ENCODE measurements at regions not wholly inside any gene's neighbourhood (a gene's known extent, or its start where the extent isn't known, plus 50 kb on each side); places are given as distances from the start of the nearest gene placed in this dataset.
"Not testable (repeated sequence)": the region's sequence is repeated elsewhere in the genome, so short reads cannot be mapped to it uniquely, and the experiment has no call there.

- peak; percentile 53 for DNase-seq
Observed at GRCh38 chr1:244271691-244272308, 179.9 kb downstream of the ADSS2 start.

DNA sequence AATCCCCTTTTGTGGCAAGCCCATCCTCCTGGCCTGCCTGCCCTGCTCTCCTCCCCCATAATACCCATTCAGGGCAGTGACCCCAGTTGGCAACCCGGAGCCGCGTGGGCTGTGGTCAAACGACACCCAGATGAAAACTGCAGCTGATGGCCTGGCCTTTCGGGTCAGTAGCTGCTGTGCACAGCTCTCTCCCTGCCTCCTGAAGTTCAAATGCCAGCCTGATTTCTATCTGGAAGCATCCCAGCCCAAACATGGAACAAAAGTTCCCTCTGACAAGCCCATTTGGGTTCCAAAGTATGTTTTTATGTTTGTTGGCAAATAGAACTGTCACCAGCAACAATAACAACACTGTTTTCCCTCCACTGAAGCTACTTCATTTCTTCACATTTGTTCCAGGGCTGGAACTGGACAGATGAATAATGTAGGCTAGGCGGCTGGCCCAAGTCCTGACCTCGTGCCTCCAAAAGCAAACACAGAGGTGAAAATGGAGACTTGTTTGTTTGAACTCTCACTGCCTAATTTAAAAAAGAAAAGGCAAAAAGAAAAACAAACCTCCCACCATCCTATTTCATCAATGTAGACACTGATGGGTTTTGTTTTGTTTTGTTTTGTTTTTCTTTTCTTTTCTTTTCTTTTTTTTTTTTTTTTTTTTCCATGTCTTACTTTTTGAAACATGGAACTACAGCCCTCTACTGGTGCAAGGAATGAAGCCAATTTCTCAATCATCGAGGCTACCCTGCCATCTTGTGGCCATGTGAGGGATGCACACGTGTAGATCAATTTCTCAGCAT, 179.0 kb downstream of the ADSS2 start:
- DNase-seq = peak; percentile 91

DNA sequence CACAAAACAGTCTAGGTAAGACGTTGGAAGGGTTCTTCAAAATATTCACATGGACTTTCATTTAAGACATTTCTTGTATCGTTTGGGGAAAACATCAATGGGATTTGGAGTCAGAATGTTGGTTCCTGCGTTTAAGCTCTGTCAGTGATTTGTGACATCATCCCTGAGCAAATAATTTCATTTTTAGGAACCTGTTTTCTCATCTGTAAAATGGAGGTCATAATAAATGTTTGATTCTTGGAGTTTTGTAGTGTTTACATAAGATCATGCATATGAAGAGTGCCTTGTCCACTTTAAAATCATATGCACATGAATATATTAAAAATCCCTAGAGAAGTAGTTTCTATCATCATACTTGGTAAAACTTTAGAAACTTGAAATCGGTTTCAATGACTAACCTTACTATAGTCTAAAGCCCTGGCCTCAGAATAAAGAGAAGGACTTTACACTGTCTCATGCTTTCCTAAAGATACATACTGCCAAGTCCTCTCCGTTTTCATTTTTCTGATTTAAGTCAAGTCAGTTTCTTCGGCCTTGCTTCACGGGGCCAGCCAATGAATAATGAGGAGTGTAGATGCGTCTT, 178.4 kb downstream of the ADSS2 start:
- DNase-seq = no peak

DNA sequence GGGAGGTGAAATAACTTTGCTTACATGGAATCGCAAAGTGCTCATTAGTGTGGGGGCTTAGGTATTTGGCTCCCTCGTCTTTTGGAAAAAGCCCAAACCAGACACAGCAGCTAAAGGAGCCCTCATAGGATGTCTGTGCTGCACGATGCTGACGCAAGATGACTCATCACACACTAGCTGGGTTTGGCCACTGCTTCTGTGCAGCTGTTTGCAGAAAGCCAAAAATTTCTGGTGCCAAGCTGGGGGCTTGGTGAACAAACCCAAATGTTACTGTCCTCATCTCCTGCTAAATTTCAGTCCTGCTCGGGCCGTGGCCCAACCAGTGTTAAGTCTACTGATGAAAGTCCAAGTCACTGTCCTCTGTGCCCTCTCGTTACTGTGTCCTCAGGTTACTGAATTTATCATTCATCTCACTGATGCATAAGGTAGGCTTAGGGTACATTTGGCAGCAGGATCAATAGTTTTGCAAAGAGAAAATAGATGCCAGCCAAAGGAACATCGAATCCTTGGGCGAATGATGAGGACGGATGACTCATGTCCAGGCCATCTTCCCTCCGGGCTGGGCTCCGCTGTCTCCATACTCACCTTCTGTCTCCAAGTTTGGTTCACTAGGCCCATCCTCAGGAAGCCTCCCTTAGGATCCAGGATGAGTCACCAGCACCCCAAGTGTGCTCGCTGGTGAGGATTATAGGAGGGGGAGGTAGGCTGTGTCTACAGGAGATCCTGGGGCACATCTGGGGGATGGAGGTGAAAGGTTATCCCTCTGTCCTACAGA, 177.7 kb downstream of the ADSS2 start:
- no peak for DNase-seq

GRCh38 chr1:244276646-244277045, 175.1 kb downstream of the ADSS2 start:
- peak; percentile 18 for DNase-seq

DNA sequence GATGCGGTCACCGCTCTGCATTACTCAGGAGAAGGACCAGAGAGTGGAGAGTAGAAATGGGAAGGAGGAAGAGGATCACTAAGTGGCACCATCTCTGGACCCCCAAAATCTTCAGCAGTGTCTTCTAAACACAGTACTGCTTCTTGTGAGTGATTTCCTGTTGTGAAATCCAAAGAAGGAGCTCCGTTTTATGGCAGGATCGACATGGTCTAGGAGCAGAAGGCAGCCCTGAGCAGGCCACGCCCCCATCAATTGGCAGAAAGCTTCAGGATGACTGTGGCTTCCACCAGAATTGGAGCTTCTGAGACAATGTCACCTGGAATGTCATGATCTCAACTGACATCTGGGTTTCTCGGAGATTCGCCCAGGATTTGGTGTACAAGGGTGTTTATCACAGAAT, 171.5 kb downstream of the ADSS2 start:
- no peak for DNase-seq

- DNase-seq = no peak
Observed at GRCh38 chr1:244280859-244281258, 170.8 kb downstream of the ADSS2 start.

DNA sequence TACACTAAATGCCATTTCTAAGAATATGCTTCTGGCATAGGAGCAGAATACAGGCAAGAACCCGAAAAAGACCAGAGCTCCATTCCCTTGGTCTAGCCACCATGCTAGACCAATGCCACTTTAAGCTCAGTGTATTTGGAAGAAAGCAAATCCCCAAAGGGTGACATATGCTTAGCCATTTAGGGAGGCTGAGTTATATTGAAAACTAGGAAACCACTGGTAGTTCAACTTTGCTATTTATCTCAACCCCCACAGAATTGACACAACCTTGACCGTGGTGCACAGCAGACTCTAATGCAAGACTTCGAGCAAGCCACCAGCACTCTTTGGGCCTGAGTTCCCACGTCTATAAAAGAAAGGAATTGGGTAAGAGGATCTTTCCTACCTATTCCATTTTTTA, 167.9 kb downstream of the ADSS2 start:
- DNase-seq = no peak

DNA sequence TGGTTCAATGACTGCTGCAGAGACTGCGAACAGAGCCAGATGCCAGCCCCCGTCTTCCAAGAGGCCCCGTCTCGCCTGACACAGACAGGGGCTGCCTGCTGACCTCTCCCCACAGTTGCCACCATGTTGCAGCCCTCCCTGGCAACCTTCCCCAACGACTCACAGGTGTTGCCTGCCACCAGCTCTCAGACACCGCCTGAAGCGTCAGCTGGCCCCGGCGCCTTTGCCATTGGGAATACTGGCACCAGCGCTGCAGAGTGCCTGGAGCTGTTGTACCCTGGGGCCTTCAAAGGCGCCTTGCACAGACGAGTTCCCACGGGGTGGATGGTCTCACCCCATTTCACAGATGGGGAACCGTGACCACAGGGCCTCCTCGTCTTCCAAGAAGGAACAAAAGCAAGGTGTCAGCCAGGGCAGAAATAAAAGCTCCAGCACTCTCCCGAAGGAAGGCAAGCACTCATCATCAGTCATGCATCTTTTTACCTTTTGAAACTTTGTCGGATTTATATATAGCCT, 167.0 kb downstream of the ADSS2 start:
- no peak for DNase-seq

DNA sequence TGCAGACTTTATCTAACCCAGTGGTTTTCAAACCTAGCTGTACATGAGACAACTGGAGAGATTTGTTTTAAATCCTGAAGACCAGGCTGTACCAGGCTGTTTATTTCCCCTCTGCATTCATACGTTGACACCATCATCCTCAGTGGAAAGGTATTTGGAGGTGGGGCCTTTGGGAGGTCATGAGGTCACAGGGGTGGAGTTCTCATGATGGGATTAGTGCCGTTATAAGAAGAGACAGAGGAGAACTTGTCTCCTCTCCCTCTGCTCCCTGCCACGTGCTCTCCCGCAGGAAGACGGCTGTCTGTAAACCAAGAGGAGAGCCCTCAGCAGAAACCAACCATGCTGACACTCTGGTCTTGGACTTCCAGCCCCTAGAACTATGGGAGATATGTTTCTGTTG, 165.4 kb downstream of the ADSS2 start:
- DNase-seq = no peak

DNA sequence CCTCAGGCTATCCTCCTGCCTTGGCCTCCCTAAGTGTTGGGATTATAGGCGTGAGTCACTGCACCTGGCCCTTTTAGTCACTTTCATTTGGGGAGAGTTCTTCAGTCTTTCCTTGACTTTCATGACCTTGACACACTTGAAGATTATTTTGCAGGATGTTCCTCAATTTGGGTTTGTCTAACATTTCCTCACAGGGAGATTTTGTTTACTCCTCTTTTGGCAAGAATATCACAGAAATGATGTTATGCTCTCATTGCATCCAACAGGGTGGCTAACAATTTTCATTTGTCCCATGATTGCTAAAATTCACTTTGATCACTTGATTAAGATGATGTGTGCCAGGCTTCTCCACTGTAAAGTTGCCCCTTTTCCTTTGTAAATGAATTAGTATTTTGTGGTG, 164.0 kb downstream of the ADSS2 start:
- no peak for DNase-seq

DNA sequence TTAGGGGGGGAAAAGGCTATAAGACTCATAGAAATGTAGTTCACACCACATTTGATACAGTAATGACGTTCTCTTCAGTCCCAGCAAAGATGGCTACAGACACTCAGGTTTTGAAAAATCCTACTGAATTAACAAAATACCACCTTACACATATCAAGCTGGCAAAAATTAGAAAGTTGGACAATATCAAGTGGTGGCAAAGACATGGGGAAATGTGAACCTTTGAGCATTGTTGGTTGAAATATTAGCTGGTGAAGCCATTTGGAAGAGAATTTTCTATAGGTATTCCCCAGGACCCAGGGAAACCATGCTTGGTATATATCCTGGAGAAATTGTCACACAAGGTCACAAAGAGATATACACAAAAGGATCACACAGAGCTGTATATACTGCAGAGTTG, 163.0 kb downstream of the ADSS2 start:
- DNase-seq = no peak

GRCh38 chr1:244289991-244290785, 161.5 kb downstream of the ADSS2 start:
- DNase-seq = no peak

GRCh38 chr1:244291236-244292201, 160.2 kb downstream of the ADSS2 start:
- no peak for DNase-seq

GRCh38 chr1:244294599-244295224, 157.0 kb downstream of the ADSS2 start:
- no peak for DNase-seq

DNA sequence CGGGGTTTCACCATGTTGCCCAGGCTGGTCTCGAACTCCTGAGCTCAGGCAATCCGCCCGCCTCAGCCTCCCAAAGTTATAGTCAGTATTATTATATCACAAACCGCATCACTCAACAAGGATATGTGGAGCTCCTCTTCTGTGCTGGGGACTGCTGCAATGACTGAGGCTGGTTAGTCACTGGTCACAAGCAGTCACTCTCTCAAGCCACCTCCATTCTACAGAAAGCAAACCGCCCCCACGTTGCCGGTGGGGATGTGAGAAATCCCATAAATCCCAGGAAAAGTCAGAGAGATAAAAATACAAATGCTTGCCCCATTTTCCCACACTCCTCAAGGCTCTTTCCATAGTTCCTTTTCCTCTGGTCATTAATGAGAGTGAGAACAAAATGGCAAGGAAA, 155.7 kb downstream of the ADSS2 start:
- no peak for DNase-seq

DNA sequence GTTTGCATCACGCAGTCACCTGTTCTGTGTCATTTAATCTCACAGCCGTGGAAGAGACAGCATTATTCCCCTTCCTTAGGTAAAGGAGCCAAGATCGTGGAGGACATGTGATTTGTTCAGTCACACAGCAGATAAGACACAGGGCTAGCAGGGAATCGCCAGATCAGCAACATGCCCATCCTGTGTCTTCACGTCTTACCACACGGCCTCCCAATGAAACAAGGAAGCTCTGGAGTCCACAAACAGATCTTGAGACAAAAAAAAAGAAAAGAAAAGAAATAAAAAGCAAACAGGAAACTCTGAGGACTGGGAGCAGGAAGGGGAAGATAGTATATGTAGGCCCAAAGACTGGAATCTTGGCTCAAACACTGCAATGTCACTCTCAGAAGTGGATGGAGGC, 155.3 kb downstream of the ADSS2 start:
- no peak for DNase-seq

DNA sequence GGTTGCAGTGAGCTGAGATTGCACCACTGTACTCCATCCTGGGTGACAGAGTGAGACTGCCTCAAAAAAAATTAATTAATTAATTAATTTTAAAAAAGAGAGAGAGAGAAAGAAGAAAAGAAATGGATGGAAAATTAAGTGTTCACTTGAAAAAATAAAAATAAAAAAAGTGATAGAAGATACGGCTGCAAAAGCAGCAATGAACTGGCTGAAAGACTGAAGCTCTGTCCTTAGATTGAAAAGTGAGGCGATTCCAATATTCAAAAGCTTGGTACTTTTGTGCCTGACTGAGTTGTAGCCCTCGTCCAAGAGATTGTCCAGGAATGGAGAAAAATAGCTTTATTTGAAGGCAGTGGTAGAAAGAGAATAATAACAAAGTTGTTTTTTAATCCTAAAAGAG, 154.6 kb downstream of the ADSS2 start:
- DNase-seq = no peak

DNA sequence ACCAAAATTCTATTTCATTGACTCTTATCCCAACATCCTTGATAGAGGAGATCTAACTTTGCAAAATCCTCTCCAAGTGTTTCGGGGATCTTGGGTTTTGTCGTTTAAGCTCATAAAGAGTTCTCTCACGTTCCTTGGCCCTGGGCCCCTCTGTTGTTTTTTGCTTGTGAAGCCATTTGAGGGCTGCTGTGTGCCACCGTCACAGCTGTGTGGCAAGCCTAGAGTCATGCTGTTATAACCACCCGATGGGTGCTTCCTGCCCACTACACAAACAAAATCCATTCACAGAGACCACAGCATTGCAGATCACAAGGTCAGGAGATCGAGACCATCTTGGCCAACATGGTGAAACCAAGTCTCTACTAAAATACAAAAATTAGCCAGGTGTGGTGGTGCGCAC, 154.1 kb downstream of the ADSS2 start:
- DNase-seq = no peak

DNA sequence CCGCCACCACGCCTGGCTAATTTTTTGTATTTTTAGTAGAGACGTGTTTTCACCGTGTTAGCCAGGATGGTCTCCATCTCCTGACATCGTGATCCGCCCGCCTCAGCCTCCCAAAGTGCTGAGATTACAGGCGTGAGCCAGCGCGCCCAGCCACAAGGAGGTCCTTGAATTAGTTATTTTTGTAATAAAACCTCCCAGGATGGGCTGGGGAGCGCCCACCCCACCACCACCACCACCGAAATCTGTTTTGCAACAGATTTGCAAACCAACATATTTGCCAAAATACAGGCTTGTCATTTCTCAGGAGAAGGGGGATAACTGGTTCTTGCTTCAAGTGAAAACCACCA, 151.7 kb downstream of the ADSS2 start:
- DNase-seq = not testable (repeated sequence)

DNA sequence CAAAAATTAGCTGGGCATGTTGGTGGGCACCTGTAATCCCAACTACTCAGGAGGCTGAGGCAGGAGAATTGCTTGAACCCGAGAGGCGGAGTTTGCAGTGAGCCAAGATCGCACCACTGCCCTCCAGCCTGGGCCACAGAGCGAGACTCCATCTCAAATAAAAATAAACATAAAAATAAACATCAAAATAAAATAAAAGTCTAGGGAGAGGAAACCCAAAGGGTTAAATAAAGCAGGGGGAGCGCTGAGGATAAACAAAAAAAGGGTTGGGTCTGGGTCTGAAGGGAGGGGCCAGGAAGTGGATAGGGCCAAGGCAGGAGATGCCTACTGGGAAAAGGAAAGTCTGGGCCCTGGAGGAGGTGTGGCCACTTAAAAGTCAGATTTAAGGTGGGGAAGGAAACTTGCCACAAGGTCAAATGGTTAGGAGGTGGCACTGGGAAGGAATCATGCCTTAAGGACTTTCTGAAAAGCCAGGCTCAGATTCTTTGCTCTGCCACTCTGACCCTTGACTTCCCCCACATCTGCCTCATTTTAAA, 150.0 kb downstream of the ADSS2 start:
- DNase-seq = no peak

All from NCI-H82 (cell line).